ENCODE measurements at regions not wholly inside any gene's neighbourhood (a gene's known extent, or its start where the extent isn't known, plus 50 kb on each side); places are given as distances from the start of the nearest gene placed in this dataset.

- H3K36me3 ChIP-seq (ENCODE audit: control insufficient read depth in 2 of 2, insufficient read depth in 1 of 2, low read length in 2 of 2) = no peaks in the 10 kb centered on the region
- H3K4me1 ChIP-seq (ENCODE audit: control insufficient read depth, insufficient read depth, low read length) = no peaks in the 10 kb centered on the region
- no peak overlapping the region; the same call in 1 of the 2 replicates for H3K4me3 ChIP-seq (ENCODE audit: low read depth, low read length)
- H3K9me3 ChIP-seq (ENCODE audit: control insufficient read depth, insufficient read depth, low read depth, low read length) = no peaks in the 10 kb centered on the region
- CTCF ChIA-PET = interaction anchor here (0.6 to 1.2 kb wide), 11 partner anchors 10 to 329 kb away, joined by 3 to 8 read pairs (median 4); no protein-coding TSS in a partner anchor
- no peak for TF ChIP-seq ZNF639 (tag by site-specific recombination; IDR thresholded peaks at IDR 0.05)
- no peak for TF ChIP-seq ZNF488 (tag by site-specific recombination; IDR thresholded peaks at IDR 0.05)
- TF ChIP-seq ZNF660 (tag by site-specific recombination; IDR thresholded peaks at IDR 0.05) = no peak
- TF ChIP-seq ZFP41 (tag by site-specific recombination; IDR thresholded peaks at IDR 0.05; ENCODE audit: borderline replicate concordance) = no peak
- TF ChIP-seq ZSCAN18 (tag by site-specific recombination; IDR thresholded peaks at IDR 0.05) = no peak
- no peak for TF ChIP-seq ATF2 (tag by site-specific recombination; IDR thresholded peaks at IDR 0.05; ENCODE audit: low read depth)
- TF ChIP-seq CTCF (tag by site-specific recombination; IDR thresholded peaks at IDR 0.05) = 0 out of 2 replicates have a peak, but pooled peaks have one; percentile 26
- no peak for TF ChIP-seq ZNF658 (tag by site-specific recombination; IDR thresholded peaks at IDR 0.05)
- TF ChIP-seq KLF8 (tag by site-specific recombination; IDR thresholded peaks at IDR 0.05) = no peak
- TF ChIP-seq ZNF654 (tag by site-specific recombination; IDR thresholded peaks at IDR 0.05; ENCODE audit: low read depth) = peak; percentile 69
- TF ChIP-seq ZNF433 (tag by site-specific recombination; IDR thresholded peaks at IDR 0.05; ENCODE audit: low read depth) = no peak
- no peak for TF ChIP-seq ZNF544 (tag by site-specific recombination; IDR thresholded peaks at IDR 0.05)
- no peak for TF ChIP-seq ZNF596 (tag by site-specific recombination; IDR thresholded peaks at IDR 0.05)
- TF ChIP-seq ZNF133 (tag by site-specific recombination; IDR thresholded peaks at IDR 0.05) = no peak
- TF ChIP-seq ZNF155 (tag by site-specific recombination; IDR thresholded peaks at IDR 0.05) = no peak
- TF ChIP-seq ZNF404 (tag by site-specific recombination; IDR thresholded peaks at IDR 0.05) = no peak
- TF ChIP-seq TCF7L2 (IDR thresholded peaks at IDR 0.05; ENCODE audit: borderline replicate concordance, low read depth, low read length) = no peak
- no peak for TF ChIP-seq ZNF184 (tag by site-specific recombination; IDR thresholded peaks at IDR 0.05)
- no peak for TF ChIP-seq BCL11A (tag by site-specific recombination; IDR thresholded peaks at IDR 0.05; ENCODE audit: low read depth)
- peak; percentile 20; the same call in 1 of the 2 replicates for TF ChIP-seq ZBTB17 (tag by site-specific recombination; IDR thresholded peaks at IDR 0.05)
- TF ChIP-seq ZNF175 (tag by site-specific recombination; IDR thresholded peaks at IDR 0.05) = no peak
- TF ChIP-seq ZNF426 (tag by site-specific recombination; IDR thresholded peaks at IDR 0.05) = no peak
- no peak for TF ChIP-seq ZNF391 (tag by site-specific recombination; IDR thresholded peaks at IDR 0.05; ENCODE audit: borderline replicate concordance, low read depth)
- TF ChIP-seq YY1 (tag by site-specific recombination; IDR thresholded peaks at IDR 0.05) = no peak
- no peak for TF ChIP-seq ZFP69B (tag by site-specific recombination; IDR thresholded peaks at IDR 0.05)
- TF ChIP-seq GLI4 (tag by site-specific recombination; IDR thresholded peaks at IDR 0.05) = no peak
- H3K27ac ChIP-seq (ENCODE audit: extremely low read depth, low read depth, low read length) = no peak overlapping the region
- POLR2A ChIA-PET = no interaction called here
These were observed 236.4 kb downstream of the CAAP1 start for GRCh38 chr9:26656003-26656870.

Data from HEK293 (cell line).